ENCODE measurements at regions not wholly inside any gene's neighbourhood (a gene's known extent, or its start where the extent isn't known, plus 50 kb on each side); places are given as distances from the start of the nearest gene placed in this dataset.

DNA sequence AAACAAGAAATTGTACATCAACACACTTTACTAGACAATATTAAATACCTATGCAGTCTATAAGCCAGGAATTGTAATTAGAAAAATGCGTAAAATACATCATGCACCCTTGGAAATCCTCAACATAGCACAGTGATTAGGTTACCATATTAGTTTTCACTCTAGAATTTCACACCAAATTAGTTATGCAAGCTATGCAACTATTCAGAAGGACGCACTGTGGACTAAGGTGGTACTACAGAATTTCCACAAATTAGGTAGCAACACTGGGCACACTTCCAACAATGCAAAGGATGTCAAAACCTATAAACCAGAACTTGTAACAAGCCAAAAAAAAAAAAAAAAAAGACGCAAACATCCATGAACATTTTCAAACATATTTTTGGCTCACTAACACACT lies 71.1 kb upstream of the ZCCHC13 start:
- WGBS, 2 donors: 66 to 87% methylated on average over 3 of the region's 3 CpGs
- Histone ChIP-seq H3K27me3 (no peaks in the 10 kb centered on the region), H3K27ac (no peak overlapping the region), H3K4me1 (no peaks in the 10 kb centered on the region), H3K4me3 (no peak overlapping the region), H3K36me3 (peaks cover 0 to under 1% (median 0%) of the 10 kb centered on the region in 4 donors), H3K9me3 (no peaks in the 10 kb centered on the region)
- TF ChIP-seq POLR2A (IDR thresholded peaks at IDR 0.05) (no peak), POLR2AphosphoS5 (IDR thresholded peaks at IDR 0.05) (no peak)
- TF ChIP-seq, protein P1, sequence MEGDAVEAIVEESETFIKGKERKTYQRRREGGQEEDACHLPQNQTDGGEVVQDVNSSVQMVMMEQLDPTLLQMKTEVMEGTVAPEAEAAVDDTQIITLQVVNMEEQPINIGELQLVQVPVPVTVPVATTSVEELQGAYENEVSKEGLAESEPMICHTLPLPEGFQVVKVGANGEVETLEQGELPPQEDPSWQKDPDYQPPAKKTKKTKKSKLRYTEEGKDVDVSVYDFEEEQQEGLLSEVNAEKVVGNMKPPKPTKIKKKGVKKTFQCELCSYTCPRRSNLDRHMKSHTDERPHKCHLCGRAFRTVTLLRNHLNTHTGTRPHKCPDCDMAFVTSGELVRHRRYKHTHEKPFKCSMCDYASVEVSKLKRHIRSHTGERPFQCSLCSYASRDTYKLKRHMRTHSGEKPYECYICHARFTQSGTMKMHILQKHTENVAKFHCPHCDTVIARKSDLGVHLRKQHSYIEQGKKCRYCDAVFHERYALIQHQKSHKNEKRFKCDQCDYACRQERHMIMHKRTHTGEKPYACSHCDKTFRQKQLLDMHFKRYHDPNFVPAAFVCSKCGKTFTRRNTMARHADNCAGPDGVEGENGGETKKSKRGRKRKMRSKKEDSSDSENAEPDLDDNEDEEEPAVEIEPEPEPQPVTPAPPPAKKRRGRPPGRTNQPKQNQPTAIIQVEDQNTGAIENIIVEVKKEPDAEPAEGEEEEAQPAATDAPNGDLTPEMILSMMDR (IDR thresholded peaks at IDR 0.05): peak in 1 of 6 experiments; percentile 7
- no peak for ATAC-seq (ENCODE audit: low FRiP score in 2 of 2)
- no peak for DNase-seq

DNA sequence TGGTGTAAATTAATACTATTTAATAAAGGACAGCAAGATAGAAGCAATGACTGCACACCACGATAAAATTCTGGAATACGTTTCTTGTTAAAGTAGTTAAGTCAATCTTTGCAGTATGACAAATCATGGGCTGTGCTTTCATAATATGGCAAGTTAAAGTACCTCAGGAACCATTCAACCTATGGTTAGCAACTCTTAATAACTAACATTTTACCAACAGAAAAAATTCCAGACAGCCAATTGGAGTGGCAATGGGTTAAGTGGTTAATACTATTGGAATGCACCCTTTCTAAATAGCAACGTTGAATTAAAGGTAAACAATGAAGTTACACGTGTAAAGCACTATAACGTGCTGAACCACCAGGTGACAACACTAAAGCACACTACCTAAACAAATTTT lies 72.4 kb upstream of the ZCCHC13 start:
- WGBS, 2 donors: 61 to 63% methylated on average over 5 of the region's 5 CpGs
- no peak overlapping the region for H3K27ac ChIP-seq
- H3K4me1 ChIP-seq: no peaks in the 10 kb centered on the region
- no peak overlapping the region for H3K4me3 ChIP-seq
- H3K27me3 ChIP-seq: no peaks in the 10 kb centered on the region
- no peaks in the 10 kb centered on the region for H3K36me3 ChIP-seq
- no peak for DNase-seq
- no peaks in the 10 kb centered on the region for H3K9me3 ChIP-seq
- ATAC-seq (ENCODE audit: low FRiP score in 2 of 2): no peak
- TF ChIP-seq, protein P1 (IDR thresholded peaks at IDR 0.05): no peak
- TF ChIP-seq POLR2AphosphoS5 (IDR thresholded peaks at IDR 0.05) (no peak), POLR2A (IDR thresholded peaks at IDR 0.05) (no peak), EP300 (IDR thresholded peaks at IDR 0.05) (no peak)

DNA sequence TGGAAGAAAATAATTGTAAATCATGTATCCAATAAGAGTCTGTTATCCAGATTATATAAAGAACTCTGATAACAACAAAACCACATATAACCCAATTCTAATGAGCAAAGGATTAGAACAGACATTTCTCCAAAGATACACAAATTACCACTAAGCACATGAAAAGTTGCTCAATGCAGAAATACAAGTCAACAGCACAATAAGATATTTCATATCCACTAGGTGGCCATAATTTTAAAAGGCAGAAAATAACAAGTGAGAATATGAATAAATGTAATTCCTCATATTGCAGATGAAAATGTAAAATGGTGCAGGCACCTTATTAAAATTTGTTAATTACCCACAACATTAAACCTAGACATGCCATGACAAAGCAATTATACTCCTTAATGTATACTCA lies 73.9 kb upstream of the ZCCHC13 start:
- H3K27ac ChIP-seq: no peak overlapping the region
- H3K9me3 ChIP-seq: no peaks in the 10 kb centered on the region
- no peak for DNase-seq
- no peaks in the 10 kb centered on the region for H3K27me3 ChIP-seq
- peaks cover 0 to under 1% (median 0%) of the 10 kb centered on the region in 4 donors for H3K36me3 ChIP-seq
- no peaks in the 10 kb centered on the region for H3K4me1 ChIP-seq
- no peak for TF ChIP-seq POLR2AphosphoS5 (IDR thresholded peaks at IDR 0.05)
- TF ChIP-seq, protein P1 (IDR thresholded peaks at IDR 0.05): no peak
- no peak for TF ChIP-seq POLR2A (IDR thresholded peaks at IDR 0.05)
- ATAC-seq (ENCODE audit: low FRiP score in 2 of 2): no peak
- no peak overlapping the region for H3K4me3 ChIP-seq

DNA sequence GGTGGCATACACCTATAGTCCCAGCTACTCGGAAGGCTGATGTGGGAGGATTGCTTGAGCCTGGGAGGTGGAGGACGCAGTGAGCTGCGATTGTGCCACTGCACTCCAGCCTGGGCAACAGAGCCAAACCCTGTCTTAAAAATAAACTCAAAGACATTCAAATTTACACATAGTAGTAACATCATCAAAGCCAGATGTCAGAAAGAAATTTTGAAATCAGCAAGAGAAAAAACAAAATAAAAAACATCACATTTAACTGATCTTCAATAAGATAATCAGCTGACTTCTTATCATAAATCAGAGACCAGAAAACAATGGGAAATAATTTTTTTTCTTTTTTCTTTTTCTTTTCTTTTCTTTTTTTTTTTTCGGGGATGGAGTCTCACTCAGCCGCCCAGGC lies 78.9 kb upstream of the ZCCHC13 start:
- no peak for ATAC-seq (ENCODE audit: low FRiP score in 2 of 2)
- Histone ChIP-seq H3K9me3 (peaks cover 0 to 4% (median 0%) of the 10 kb centered on the region in 4 donors), H3K27ac (no peak overlapping the region), H3K36me3 (peaks cover 0 to 6% (median 0%) of the 10 kb centered on the region in 4 donors), H3K4me1 (no peaks in the 10 kb centered on the region), H3K27me3 (no peaks in the 10 kb centered on the region), H3K4me3 (no peak overlapping the region)
- 88 to 92% methylated on average over 5 of the region's 5 CpGs for WGBS, 2 donors
- no peak for DNase-seq
- TF ChIP-seq POLR2AphosphoS5 (IDR thresholded peaks at IDR 0.05) (no peak), POLR2A (IDR thresholded peaks at IDR 0.05) (no peak), EP300 (IDR thresholded peaks at IDR 0.05) (no peak)
- TF ChIP-seq, protein P1 (IDR thresholded peaks at IDR 0.05): no peak

DNA sequence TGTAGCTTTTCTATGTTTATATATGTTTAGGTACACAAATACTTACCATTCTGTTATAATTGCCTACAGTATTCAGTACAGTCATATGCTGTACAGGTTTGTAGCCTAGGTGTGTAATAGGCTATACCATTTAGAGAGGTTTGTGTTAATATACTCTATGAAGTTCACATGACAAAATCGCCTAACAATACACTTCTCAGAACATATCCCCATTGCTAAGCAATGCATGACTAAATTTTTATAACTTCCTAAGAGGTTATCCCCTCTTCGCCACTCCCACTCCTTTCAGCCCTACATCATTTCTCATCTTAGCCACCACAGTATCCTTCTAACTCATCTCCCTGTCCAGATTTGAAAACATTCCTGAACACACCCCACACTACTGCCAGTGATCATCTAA lies 83.7 kb upstream of the ZCCHC13 start:
- Histone ChIP-seq H3K9me3 (peaks cover 0 to 4% (median 0%) of the 10 kb centered on the region in 4 donors), H3K27me3 (no peaks in the 10 kb centered on the region), H3K4me3 (no peak overlapping the region), H3K27ac (no peak overlapping the region), H3K36me3 (peaks cover 0 to 11% (median 0%) of the 10 kb centered on the region in 4 donors), H3K4me1 (no peaks in the 10 kb centered on the region)
- 81 to 94% methylated on average over 2 of the region's 2 CpGs for WGBS, 2 donors
- ATAC-seq (ENCODE audit: low FRiP score in 2 of 2) (no peak), DNase-seq (no peak)
- TF ChIP-seq EP300 (IDR thresholded peaks at IDR 0.05): no peak
- TF ChIP-seq POLR2AphosphoS5 (IDR thresholded peaks at IDR 0.05): no peak
- TF ChIP-seq POLR2A (IDR thresholded peaks at IDR 0.05): no peak
- TF ChIP-seq, protein P1 (IDR thresholded peaks at IDR 0.05): no peak
